ENCODE measurements at regions not wholly inside any gene's neighbourhood (a gene's known extent, or its start where the extent isn't known, plus 50 kb on each side); places are given as distances from the start of the nearest gene placed in this dataset.

DNA sequence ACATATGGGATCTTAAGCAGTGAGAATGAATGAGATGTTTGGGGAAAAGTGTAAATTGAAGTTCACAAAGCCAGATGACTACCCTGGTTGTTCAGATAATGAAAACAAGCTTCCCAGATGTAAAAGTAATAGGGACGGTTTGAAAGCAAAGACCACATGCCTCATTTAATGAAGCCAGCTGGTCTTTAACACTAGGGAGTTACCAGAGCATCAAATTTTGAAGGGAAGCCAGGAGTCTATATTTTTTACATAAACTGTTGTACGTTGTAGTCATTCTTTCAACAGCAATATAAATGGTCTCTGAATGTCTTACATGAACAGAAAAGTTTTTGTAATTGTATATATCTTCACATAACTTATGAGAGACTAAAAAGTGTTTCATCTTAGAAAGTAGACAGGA is 2604.5 kb upstream of the PCDH20 start:
- TF ChIP-seq, protein P1, sequence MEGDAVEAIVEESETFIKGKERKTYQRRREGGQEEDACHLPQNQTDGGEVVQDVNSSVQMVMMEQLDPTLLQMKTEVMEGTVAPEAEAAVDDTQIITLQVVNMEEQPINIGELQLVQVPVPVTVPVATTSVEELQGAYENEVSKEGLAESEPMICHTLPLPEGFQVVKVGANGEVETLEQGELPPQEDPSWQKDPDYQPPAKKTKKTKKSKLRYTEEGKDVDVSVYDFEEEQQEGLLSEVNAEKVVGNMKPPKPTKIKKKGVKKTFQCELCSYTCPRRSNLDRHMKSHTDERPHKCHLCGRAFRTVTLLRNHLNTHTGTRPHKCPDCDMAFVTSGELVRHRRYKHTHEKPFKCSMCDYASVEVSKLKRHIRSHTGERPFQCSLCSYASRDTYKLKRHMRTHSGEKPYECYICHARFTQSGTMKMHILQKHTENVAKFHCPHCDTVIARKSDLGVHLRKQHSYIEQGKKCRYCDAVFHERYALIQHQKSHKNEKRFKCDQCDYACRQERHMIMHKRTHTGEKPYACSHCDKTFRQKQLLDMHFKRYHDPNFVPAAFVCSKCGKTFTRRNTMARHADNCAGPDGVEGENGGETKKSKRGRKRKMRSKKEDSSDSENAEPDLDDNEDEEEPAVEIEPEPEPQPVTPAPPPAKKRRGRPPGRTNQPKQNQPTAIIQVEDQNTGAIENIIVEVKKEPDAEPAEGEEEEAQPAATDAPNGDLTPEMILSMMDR (conservative IDR thresholded peaks at IDR 0.05; ENCODE audit: low read length) = no peak
- no peak for TF ChIP-seq EZH2phosphoT487 (IDR thresholded peaks at IDR 0.05; ENCODE audit: borderline replicate concordance)

Measured in Loucy (cell line).